Endothelial cell of umbilical vein (primary cell): ENCODE measurements at regions not wholly inside any gene's neighbourhood (a gene's known extent, or its start where the extent isn't known, plus 50 kb on each side); places are given as distances from the start of the nearest gene placed in this dataset.

Experiments used
- BruUV-seq: library from RNA; stranded (reverse); fragments of 400-500 nt; replicated peaks from 2 replicates; lab custom pipeline; 2021; lab: Mats Ljungman, UMichigan
- CTCF ChIA-PET: fragments of 300-600, 350-600 bp; sonication (Branson Sonifier 250); formaldehyde crosslinking; loops from one replicate; lab custom pipeline; 2021; ENCODE audit warnings: antibody characterized with exemption, inconsistent platforms; lab: Charles Lee
- POLR2A ChIA-PET: fragments of 300-600, 350-600 bp; sonication (Branson Sonifier 250); formaldehyde crosslinking; loops from one replicate; lab custom pipeline; 2021; ENCODE audit warnings: antibody characterized with exemption, inconsistent platforms; lab: Charles Lee
- DNase-seq: peaks from one replicate; pipeline ENCODE4 v3.0.0-alpha.2; 2011; ENCODE audit warnings: low read depth, low spot score
- FAIRE-seq: peaks from 2 replicates; lab custom pipeline; 2011; peaks lifted over from hg19 to GRCh38; lab: Jason Lieb, UNC
- H2AFZ ChIP-seq: 2 replicates; pipeline ENCODE4 v1.6.0; 2012; ENCODE audit warnings: low read depth, low read length, control low read depth, inconsistent platforms
- H3K27ac ChIP-seq: 2 replicates; pipeline ENCODE4 v1.5.1; 2011; ENCODE audit warnings: low read depth, mild to moderate bottlenecking, control low read depth, low read length, moderate library complexity; ENCODE audit not compliant: insufficient read depth
- H3K27me3 ChIP-seq, 2 experiments: 2 replicates each; pipeline versions ENCODE4 v1.6.0 to v1.6.1; 2011; ENCODE audit warnings: low read length in 2 of 2, mixed read lengths in 1 of 2; ENCODE audit not compliant: control insufficient read depth in 2 of 2, insufficient read depth in 2 of 2
- H3K36me3 ChIP-seq, 2 experiments: 2 replicates in 1 of 2; 3 replicates in 1 of 2; pipeline ENCODE4 v1.5.1; 2011; ENCODE audit warnings: low read length in 2 of 2, mild to moderate bottlenecking in 1 of 2, moderate library complexity in 1 of 2; ENCODE audit not compliant: control insufficient read depth in 2 of 2, insufficient read depth in 2 of 2; ENCODE audit errors: extremely low read depth in 1 of 2
- H3K4me1 ChIP-seq: 3 replicates; pipeline ENCODE4 v1.5.1; 2011; ENCODE audit warnings: mild to moderate bottlenecking, low read length; ENCODE audit not compliant: control insufficient read depth, insufficient read depth; ENCODE audit errors: extremely low read depth
- H3K4me2 ChIP-seq: 2 replicates; pipeline ENCODE4 v1.6.1; 2011; ENCODE audit warnings: low read length, control low read depth, mixed read lengths; ENCODE audit not compliant: insufficient read depth
- H3K4me3 ChIP-seq, 3 experiments: fragments of 200-600 bp in 1 of 3; sonication (generic), shearing (Covaris generic) in 1 of 3; replicated peaks in 1 of 3; 2 replicates each; pipeline ENCODE4 v1.5.1; 2011 to 2016; ENCODE audit warnings: control low read depth in 3 of 3, low read length in 3 of 3, mild to moderate bottlenecking in 2 of 3, inconsistent platforms in 1 of 3, low read depth in 1 of 3, moderate library complexity in 1 of 3; ENCODE audit not compliant: insufficient read depth in 1 of 3
- H3K79me2 ChIP-seq: 2 replicates; pipeline ENCODE4 v1.6.0; 2012; ENCODE audit warnings: low read length, inconsistent platforms; ENCODE audit not compliant: control insufficient read depth, insufficient read depth
- H3K9ac ChIP-seq: replicated peaks from 2 replicates; pipeline ENCODE3; 2011; ENCODE audit warnings: low read length, control low read depth; ENCODE audit not compliant: insufficient read depth; ENCODE audit errors: extremely low read depth
- H3K9me1 ChIP-seq: replicated peaks from 3 replicates; pipeline ENCODE4 v1.6.0; 2011; ENCODE audit warnings: mild to moderate bottlenecking, low read length; ENCODE audit not compliant: control insufficient read depth, insufficient read depth; ENCODE audit errors: extremely low read depth
- H3K9me3 ChIP-seq: replicated peaks from 2 replicates; pipeline ENCODE4 v1.5.1; 2012; ENCODE audit warnings: low read length, inconsistent platforms; ENCODE audit not compliant: control insufficient read depth, insufficient read depth
- H4K20me1 ChIP-seq: replicated peaks from 2 replicates; pipeline ENCODE3; 2011; ENCODE audit warnings: mild to moderate bottlenecking, low read length; ENCODE audit not compliant: control insufficient read depth, insufficient read depth; ENCODE audit errors: extremely low read depth
- CTCF ChIP-seq, 2 donors: IDR thresholded peaks; 1 replicate in 1 of 2; 2 replicates in 1 of 2; pipeline ENCODE4 v1.5.1; 2011; ENCODE audit warnings: low read length in 2 of 2, mild to moderate bottlenecking in 2 of 2, moderate library complexity in 2 of 2, control low read depth in 1 of 2, inconsistent platforms in 1 of 2, low read depth in 1 of 2; ENCODE audit not compliant: insufficient read depth in 1 of 2; ENCODE audit errors: extremely low read depth in 1 of 2
- EZH2 ChIP-seq: IDR thresholded peaks from 2 replicates; pipeline ENCODE4 v1.6.1; 2012; ENCODE audit warnings: borderline replicate concordance, low read depth, mild to moderate bottlenecking, moderate library complexity, low read length, inconsistent platforms; ENCODE audit not compliant: severe bottlenecking
- FOS ChIP-seq: IDR thresholded peaks from 2 replicates; pipeline ENCODE4 v1.6.1; 2011; ENCODE audit warnings: mild to moderate bottlenecking, low read length, moderate library complexity, borderline replicate concordance; ENCODE audit not compliant: insufficient read depth
- GATA2 ChIP-seq: IDR thresholded peaks from 2 replicates; pipeline ENCODE4 v1.7.0; 2011; ENCODE audit warnings: low read depth, mild to moderate bottlenecking, moderate library complexity, mixed read lengths, low read length; ENCODE audit not compliant: insufficient read length, insufficient read depth
- JUN ChIP-seq: IDR thresholded peaks from 2 replicates; pipeline ENCODE4 v1.6.1; 2011; ENCODE audit warnings: borderline replicate concordance, low read depth; ENCODE audit not compliant: insufficient read length, insufficient read depth
- MAX ChIP-seq: IDR thresholded peaks from 2 replicates; pipeline ENCODE4 v1.6.1; 2011; ENCODE audit not compliant: insufficient read depth, insufficient read length
- MYC ChIP-seq: IDR thresholded peaks from one replicate; pipeline ENCODE4 v1.6.1; 2011; ENCODE audit warnings: mild to moderate bottlenecking, low read depth, low read length
- POLR2A ChIP-seq: IDR thresholded peaks from 2 replicates; pipeline ENCODE4 v1.6.1; 2012; ENCODE audit warnings: low read depth, mild to moderate bottlenecking, control low read depth, low read length
- POLR2AphosphoS5 ChIP-seq: IDR thresholded peaks from 2 replicates; pipeline ENCODE4 v1.6.1; 2012; ENCODE audit warnings: low read depth, mild to moderate bottlenecking, control low read depth, low read length, moderate library complexity; ENCODE audit not compliant: insufficient read depth
- dilution Hi-C: fragments of 300-500 bp; cut with MboI; formaldehyde crosslinking; loops from one replicate; pipeline ENCODE4 v1.15.0; 2019; ENCODE audit warnings: low sequenced_read_pairs; ENCODE audit not compliant: extremely low pct_ligation_motif_present
- intact Hi-C: fragments of 100-400 bp; cut with micrococcal nuclease; formaldehyde crosslinking; loops from one replicate; pipeline ENCODE4 v1.10.0; 2022

GRCh38 chr17:34721326-34721725 is 141.9 kb downstream of the TMEM132E start:
- no peak overlapping the region for H2AFZ ChIP-seq
- no peak overlapping the region for H3K4me2 ChIP-seq
- intact Hi-C loops = no loop called here
- H3K27ac ChIP-seq = no peak overlapping the region
- no peaks in the 10 kb centered on the region for H3K9me1 ChIP-seq
- no peaks in the 10 kb centered on the region for H4K20me1 ChIP-seq
- no peaks in the 10 kb centered on the region for H3K36me3 ChIP-seq
- H3K4me3 ChIP-seq = no peak overlapping the region
- H3K4me1 ChIP-seq = no peaks in the 10 kb centered on the region
- no peak overlapping the region for H3K9ac ChIP-seq
- FAIRE-seq = no peak
- no TSS peak for BruUV-seq
- ChIA-PET CTCF (no interaction called here), POLR2A (no interaction called here)
- H3K27me3 ChIP-seq = no peaks in the 10 kb centered on the region
- no peak for DNase-seq
- dilution Hi-C loops = no loop called here
- no peaks in the 10 kb centered on the region for H3K9me3 ChIP-seq
- no peaks in the 10 kb centered on the region for H3K79me2 ChIP-seq
- TF ChIP-seq CTCF (IDR thresholded peaks at IDR 0.05; ENCODE audit: extremely low read depth in 1 of 2, insufficient read depth in 1 of 2, low read depth in 1 of 2, low read length in 2 of 2) = no peak
- no peak for TF ChIP-seq POLR2A
- no peak for TF ChIP-seq MYC
- no peak for TF ChIP-seq FOS
- TF ChIP-seq JUN = no peak
- no peak for TF ChIP-seq GATA2
- TF ChIP-seq MAX = no peak
- no peak for TF ChIP-seq EZH2
- no peak for TF ChIP-seq POLR2AphosphoS5
